ENCODE measurements at regions not wholly inside any gene's neighbourhood (a gene's known extent, or its start where the extent isn't known, plus 50 kb on each side); places are given as distances from the start of the nearest gene placed in this dataset.

DNA sequence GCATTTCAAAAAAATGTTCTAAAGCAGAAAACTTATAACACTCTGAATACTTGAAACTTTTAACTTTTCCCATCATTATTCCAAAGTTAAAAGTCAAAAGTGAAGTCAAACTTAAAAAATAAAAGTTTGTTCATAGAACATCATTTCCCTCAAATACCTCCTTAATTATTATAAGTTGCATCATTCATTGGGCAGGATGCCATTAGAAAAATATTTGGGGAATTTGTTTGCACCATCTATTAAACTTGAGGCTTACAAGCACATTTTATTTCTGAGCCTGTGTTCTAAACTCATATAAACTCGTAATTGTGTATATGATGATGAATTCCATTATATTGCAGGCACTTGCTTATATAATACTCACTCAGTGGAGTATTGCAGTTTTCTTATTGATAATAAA is 588.0 kb upstream of the NRXN1 start:
- Mint-ChIP-seq H3K36me3 (ENCODE audit: low read depth) (no peaks in the 10 kb centered on the region), H3K27ac (no peak overlapping the region), H3K4me1 (ENCODE audit: low read depth) (no peaks in the 10 kb centered on the region), H3K9me3 (peaks cover 52% of the 10 kb centered on the region), H3K4me3 (no peak overlapping the region), H3K27me3 (no peaks in the 10 kb centered on the region)
- intact Hi-C loops (cut with micrococcal nuclease): no loop called here

DNA sequence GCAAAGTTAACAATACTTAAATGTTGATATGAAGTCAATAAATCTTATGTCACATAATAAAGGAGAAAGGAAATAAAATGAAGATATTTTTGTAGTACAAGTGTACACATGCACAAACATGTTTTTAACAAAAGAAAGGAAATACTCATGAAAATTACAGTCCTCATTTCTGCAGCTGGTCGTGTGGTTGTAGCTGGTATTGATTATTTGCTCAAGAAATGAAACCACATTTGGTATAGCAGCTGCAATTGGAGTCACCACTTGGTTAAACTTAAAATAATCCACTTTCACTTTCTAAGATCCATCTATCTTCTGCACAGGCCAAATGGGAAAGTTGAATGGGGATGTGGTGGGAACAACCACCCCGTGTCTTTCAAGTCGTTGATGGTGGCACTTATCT is 580.5 kb upstream of the NRXN1 start:
- no peak overlapping the region for H3K27ac Mint-ChIP-seq
- peaks cover 53% of the 10 kb centered on the region for H3K9me3 Mint-ChIP-seq
- H3K36me3 Mint-ChIP-seq (ENCODE audit: low read depth): no peaks in the 10 kb centered on the region
- no peaks in the 10 kb centered on the region for H3K27me3 Mint-ChIP-seq
- H3K4me3 Mint-ChIP-seq: no peak overlapping the region
- no peaks in the 10 kb centered on the region for H3K4me1 Mint-ChIP-seq (ENCODE audit: low read depth)
- intact Hi-C loops (cut with micrococcal nuclease): no loop called here

DNA sequence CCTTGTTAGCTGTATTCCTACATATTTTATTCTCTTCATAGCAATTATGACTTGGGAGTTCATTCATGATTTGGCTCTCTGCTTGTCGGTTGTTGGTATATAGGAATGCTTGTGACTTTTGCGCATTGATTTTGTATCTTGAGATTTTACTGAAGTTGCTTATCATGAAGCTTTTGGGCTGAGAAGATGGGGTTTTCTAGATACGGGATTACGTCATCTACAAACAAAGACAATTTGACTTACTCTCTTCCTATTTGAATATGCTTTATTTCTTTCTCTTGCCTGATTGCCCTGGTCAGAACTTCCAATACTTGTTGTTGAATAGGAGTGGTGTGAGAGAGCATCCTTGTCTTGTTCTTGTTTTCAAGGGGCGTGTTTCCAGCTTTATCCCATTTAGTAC is 569.8 kb upstream of the NRXN1 start:
- Mint-ChIP-seq H3K9me3 (peaks cover 53% of the 10 kb centered on the region), H3K36me3 (ENCODE audit: low read depth) (no peaks in the 10 kb centered on the region), H3K4me3 (no peak overlapping the region), H3K4me1 (ENCODE audit: low read depth) (no peaks in the 10 kb centered on the region), H3K27me3 (no peaks in the 10 kb centered on the region), H3K27ac (no peak overlapping the region)
- intact Hi-C loops (cut with micrococcal nuclease): no loop called here

DNA sequence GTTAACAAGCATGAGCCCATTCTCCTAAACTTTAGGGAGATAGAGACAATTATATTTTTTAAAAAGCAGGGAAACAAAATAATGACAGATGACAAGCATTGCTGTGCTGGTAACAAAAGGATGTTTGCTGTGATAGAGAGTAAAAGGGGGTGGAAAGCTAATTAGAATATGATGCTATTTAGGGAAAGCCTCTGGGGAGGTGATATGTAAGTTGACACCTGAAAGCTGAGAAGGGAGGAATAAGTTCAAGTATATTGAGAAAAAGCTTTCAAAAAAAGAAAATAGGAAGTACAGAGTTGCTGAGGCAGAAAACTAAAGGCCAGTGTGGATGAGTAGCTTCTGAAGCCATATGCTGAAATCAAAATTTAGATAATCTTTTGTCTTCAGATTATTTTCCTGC is 565.2 kb upstream of the NRXN1 start:
- Mint-ChIP-seq H3K27ac (no peak overlapping the region), H3K27me3 (no peaks in the 10 kb centered on the region), H3K4me3 (no peak overlapping the region), H3K4me1 (ENCODE audit: low read depth) (no peaks in the 10 kb centered on the region), H3K9me3 (peaks cover 7% of the 10 kb centered on the region), H3K36me3 (ENCODE audit: low read depth) (no peaks in the 10 kb centered on the region)
- intact Hi-C loops (cut with micrococcal nuclease): no loop called here

DNA sequence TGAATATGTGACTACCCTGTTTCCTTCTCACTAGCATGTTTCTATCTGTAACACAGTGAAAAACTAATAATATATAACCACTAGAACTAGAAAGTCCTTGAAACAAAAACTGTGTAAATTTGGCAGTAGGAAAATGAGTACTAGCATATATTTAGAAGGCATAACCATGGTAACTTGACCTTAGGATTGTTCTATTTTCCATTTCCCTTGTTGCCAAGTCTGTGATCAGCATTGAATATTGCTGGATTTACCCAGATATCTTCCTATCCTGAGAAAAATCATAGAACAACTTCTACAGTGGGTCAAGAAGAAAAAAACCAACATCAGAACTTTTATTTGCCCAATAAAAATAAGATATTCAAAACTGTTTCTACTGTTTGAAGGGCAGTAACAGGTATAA is 563.9 kb upstream of the NRXN1 start:
- Mint-ChIP-seq H3K27me3 (no peaks in the 10 kb centered on the region), H3K9me3 (peaks cover 2% of the 10 kb centered on the region), H3K4me3 (no peak overlapping the region), H3K4me1 (ENCODE audit: low read depth) (no peaks in the 10 kb centered on the region), H3K27ac (no peak overlapping the region), H3K36me3 (ENCODE audit: low read depth) (no peaks in the 10 kb centered on the region)
- intact Hi-C loops (cut with micrococcal nuclease): no loop called here

DNA sequence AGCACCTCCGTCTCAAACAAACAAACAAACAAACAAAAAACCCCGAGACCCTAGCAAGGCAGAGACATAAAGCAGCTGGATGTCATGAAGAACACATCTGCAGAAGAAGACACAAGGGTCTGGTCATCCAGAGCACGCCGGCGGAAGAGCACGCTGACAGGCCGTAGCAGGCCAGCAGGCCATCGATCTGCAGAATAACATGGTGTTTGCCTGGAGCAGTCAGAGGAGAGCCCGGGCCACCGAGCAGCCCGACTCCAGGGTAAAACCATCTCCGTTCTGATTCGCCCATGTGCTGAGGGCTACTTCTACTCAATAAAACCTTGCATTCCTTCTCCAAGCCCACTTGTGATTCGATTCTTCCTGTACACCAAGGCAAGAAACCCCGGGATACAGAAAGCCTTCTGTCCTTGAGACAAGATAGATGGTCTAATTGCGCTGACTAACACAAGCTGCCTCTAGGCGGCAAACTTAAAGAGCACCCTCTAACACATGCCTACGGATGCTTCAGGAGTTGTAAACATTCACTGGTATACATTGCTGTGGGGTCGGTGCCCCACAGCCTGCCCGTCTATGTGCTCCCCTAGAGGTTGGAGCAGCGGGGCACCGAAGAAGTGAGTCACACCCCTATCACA is 549.8 kb upstream of the NRXN1 start:
- Mint-ChIP-seq H3K27ac (no peak overlapping the region), H3K4me3 (no peak overlapping the region), H3K4me1 (ENCODE audit: low read depth) (no peaks in the 10 kb centered on the region), H3K27me3 (no peaks in the 10 kb centered on the region), H3K36me3 (ENCODE audit: low read depth) (no peaks in the 10 kb centered on the region), H3K9me3 (peaks cover 31% of the 10 kb centered on the region)
- intact Hi-C loops (cut with micrococcal nuclease): no loop called here

DNA sequence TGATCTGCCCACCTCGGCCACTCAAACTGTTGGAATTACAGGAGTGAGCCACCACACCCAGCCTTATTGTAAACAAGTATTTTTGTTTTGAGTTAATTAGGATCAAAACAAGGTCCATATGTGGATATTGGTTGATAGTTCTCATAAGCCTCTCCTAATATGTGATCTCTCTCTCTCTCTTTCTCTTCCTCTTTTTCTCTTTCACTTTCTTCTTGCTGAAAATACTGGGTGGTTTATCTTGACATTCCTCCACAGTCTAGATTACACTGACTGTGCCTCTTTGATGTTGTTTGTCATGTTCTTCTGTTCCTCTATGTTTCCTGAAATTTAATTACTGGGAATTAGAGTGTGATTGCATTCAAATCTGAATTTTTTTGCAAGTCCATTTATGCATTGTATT is 547.5 kb upstream of the NRXN1 start:
- no peaks in the 10 kb centered on the region for H3K4me1 Mint-ChIP-seq (ENCODE audit: low read depth)
- intact Hi-C loops (cut with micrococcal nuclease): no loop called here
- peaks cover 29% of the 10 kb centered on the region for H3K9me3 Mint-ChIP-seq

DNA sequence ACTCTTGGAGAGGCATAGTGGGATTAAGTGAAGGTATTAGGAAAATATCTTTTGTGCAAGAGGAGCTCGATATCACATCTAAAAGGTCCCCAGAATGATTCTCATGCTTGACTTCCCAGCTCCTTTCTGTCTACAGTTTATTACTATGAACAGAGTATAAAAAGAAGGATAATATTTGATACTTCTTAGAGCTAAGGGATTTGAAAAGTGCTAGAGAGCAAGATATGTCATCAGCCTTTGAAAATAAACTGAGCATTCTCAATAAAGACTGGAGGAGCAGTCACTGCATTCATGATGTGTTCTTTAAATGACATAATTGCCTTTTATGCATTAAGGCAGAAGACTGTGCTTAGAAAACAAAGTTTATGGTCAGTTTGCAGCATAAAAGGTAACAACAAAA is 543.2 kb upstream of the NRXN1 start:
- Mint-ChIP-seq H3K27me3 (no peaks in the 10 kb centered on the region), H3K36me3 (ENCODE audit: low read depth) (no peaks in the 10 kb centered on the region), H3K9me3 (peaks cover 18% of the 10 kb centered on the region), H3K4me1 (ENCODE audit: low read depth) (no peaks in the 10 kb centered on the region), H3K4me3 (no peak overlapping the region), H3K27ac (no peak overlapping the region)
- intact Hi-C loops (cut with micrococcal nuclease): no loop called here

More for the DNA sequence above, 547.5 kb upstream of the NRXN1 start:
- Mint-ChIP-seq H3K4me3 (no peak overlapping the region), H3K27me3 (no peaks in the 10 kb centered on the region), H3K27ac (no peak overlapping the region), H3K36me3 (ENCODE audit: low read depth) (no peaks in the 10 kb centered on the region)

DNA sequence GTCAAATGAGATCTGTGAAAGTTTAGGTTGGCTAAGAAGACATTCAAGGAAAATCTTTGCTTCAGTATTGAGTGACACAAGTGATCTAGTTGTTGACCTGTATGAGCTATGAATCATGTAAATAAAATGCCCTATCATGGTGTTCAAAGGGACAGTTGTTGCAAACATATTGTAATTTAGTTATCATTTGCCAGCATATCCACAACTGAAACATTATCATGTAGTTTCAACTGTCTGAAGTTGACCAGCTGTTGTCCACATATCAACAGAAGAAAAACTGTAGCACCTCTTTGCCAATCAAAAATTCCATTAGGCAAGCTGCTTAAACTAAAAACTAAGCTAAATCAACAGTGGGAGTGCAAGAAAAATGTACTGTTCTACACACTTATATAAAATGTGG is 527.1 kb upstream of the NRXN1 start:
- Mint-ChIP-seq H3K27me3 (no peaks in the 10 kb centered on the region), H3K27ac (no peak overlapping the region), H3K4me3 (no peak overlapping the region), H3K9me3 (peaks cover 12% of the 10 kb centered on the region), H3K4me1 (ENCODE audit: low read depth) (no peaks in the 10 kb centered on the region), H3K36me3 (ENCODE audit: low read depth) (no peaks in the 10 kb centered on the region)
- intact Hi-C loops (cut with micrococcal nuclease): no loop called here

DNA sequence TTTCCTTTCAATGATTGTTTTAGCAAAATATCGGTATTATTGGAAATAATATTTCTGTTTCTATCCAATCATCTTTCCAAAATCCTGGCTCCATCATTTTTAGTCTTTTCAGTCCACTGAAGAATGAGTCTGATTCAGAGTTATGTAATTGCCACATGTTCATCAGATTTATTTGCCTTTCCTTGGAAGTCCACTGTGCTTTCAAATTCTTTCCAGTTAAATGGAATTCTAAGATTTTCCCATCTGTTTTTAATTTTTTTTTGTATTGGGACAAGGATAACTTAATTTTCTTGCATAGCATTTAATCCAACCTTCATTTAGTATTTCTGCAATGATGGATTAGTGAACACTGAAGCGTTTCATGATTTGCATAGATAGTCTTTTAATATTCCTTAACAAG is 521.5 kb upstream of the NRXN1 start:
- no peaks in the 10 kb centered on the region for H3K4me1 Mint-ChIP-seq (ENCODE audit: low read depth)
- no peak overlapping the region for H3K27ac Mint-ChIP-seq
- intact Hi-C loops (cut with micrococcal nuclease): no loop called here
- no peaks in the 10 kb centered on the region for H3K9me3 Mint-ChIP-seq
- H3K4me3 Mint-ChIP-seq: no peak overlapping the region
- H3K36me3 Mint-ChIP-seq (ENCODE audit: low read depth): no peaks in the 10 kb centered on the region
- no peaks in the 10 kb centered on the region for H3K27me3 Mint-ChIP-seq

DNA sequence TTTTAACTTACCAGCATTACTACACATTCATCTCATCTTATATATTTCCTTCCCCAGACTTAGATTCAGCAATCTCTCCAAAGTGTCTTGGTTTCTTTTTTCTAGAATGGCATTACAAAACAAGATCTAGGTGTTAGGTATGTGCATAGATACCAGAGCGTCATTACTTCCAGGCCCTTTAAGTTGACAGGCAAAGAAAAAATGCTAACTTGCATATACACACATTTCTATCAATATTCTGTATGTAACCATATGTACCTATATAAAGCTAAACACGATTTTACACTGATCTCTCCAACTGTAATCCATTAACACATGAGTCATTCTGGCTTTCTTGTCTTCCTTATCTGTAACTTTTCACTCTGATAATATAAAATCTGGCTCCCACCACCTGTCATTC is 503.8 kb upstream of the NRXN1 start:
- Mint-ChIP-seq H3K36me3 (ENCODE audit: low read depth) (no peaks in the 10 kb centered on the region), H3K27me3 (no peaks in the 10 kb centered on the region), H3K9me3 (peaks cover 41% of the 10 kb centered on the region), H3K27ac (no peak overlapping the region), H3K4me1 (ENCODE audit: low read depth) (no peaks in the 10 kb centered on the region), H3K4me3 (no peak overlapping the region)
- intact Hi-C loops (cut with micrococcal nuclease): no loop called here

DNA sequence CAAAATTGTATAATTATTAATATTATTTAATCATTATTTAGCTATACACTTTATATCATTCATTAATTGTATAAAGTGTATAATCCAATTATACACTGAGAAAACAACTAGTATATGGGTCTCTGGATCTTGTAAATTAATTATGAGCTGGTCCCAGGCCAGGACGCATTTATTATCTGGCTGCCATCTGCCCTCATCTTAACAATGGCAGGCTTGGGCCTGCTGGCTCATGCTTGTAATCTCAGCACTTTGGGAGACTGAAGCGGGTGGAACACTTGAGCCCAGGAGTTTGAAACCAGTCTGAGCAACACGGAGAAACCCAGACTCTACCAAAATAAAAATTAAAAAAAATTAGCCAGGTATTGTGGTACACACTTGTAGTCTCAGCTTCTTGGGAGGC is 502.2 kb upstream of the NRXN1 start:
- intact Hi-C loops (cut with micrococcal nuclease): no loop called here
- Mint-ChIP-seq H3K27me3 (no peaks in the 10 kb centered on the region), H3K4me3 (no peak overlapping the region)

DNA sequence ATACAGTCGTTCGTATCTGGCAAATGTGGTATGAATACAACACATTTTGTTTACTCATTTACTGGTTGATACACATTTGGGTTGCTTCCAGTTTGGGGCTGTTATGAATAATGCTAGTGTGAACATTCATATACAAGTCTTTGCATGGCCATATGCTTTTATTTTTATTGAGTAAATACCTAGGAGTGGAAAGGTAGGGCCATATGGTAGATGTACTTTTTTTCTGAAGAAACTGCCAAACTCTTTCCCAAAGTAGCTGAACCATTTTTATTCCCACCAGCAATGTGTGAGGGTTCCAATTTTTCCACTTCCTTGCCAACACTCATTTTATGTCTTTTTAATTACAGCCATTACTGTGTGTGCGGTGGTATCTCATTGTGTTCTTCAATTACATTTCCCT is 496.2 kb upstream of the NRXN1 start:
- Mint-ChIP-seq H3K4me1 (ENCODE audit: low read depth) (no peaks in the 10 kb centered on the region), H3K27ac (no peak overlapping the region), H3K4me3 (no peak overlapping the region), H3K9me3 (peaks cover 53% of the 10 kb centered on the region), H3K27me3 (no peaks in the 10 kb centered on the region), H3K36me3 (ENCODE audit: low read depth) (no peaks in the 10 kb centered on the region)
- intact Hi-C loops (cut with micrococcal nuclease): no loop called here

More for the DNA sequence above, 502.2 kb upstream of the NRXN1 start:
- Mint-ChIP-seq H3K27ac (no peak overlapping the region), H3K4me1 (ENCODE audit: low read depth) (no peaks in the 10 kb centered on the region), H3K9me3 (peaks cover 37% of the 10 kb centered on the region), H3K36me3 (ENCODE audit: low read depth) (no peaks in the 10 kb centered on the region)

DNA sequence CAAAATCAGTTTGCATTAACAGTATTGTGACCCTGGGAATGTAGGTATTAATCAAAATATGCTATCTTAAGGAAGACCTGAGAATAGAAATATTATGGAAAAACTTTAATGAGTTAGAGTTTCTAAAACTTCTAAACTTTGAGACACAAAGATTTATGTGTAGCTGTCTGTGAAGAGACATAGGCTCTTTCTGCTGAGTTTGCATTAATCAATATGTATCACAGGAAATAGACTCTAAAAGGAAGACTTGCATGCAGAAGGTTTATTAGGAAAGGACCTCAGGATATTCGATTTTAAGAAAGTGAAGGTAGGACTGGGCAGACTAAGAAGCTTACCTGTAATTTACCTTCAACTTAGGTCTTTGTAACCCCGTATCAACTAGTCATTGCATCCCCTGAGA is 494.8 kb upstream of the NRXN1 start:
- no peaks in the 10 kb centered on the region for H3K27me3 Mint-ChIP-seq
- H3K27ac Mint-ChIP-seq: no peak overlapping the region
- no peak overlapping the region for H3K4me3 Mint-ChIP-seq
- intact Hi-C loops (cut with micrococcal nuclease): no loop called here
- H3K36me3 Mint-ChIP-seq (ENCODE audit: low read depth): no peaks in the 10 kb centered on the region
- no peaks in the 10 kb centered on the region for H3K4me1 Mint-ChIP-seq (ENCODE audit: low read depth)
- peaks cover 48% of the 10 kb centered on the region for H3K9me3 Mint-ChIP-seq

DNA sequence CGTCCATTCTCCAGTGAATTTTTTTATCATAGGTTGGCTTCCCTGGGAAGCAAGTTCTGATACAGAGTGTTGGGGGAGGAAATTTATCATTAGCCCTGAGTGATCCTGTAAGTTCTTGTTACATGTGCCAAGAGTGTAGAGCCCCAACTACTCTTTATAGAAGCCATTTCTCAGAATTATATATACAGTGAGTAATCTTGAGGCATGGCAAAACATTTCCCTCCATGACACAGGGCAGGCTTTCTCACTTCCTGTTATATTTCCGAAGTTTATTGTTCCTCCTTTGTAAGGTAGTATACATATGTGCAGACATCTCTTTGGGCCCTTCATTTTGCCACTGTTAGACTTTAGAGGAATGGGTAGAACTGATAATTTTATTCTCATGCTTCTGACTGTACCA is 484.7 kb upstream of the NRXN1 start:
- Mint-ChIP-seq H3K27ac (no peak overlapping the region), H3K9me3 (peaks cover 15% of the 10 kb centered on the region), H3K36me3 (ENCODE audit: low read depth) (no peaks in the 10 kb centered on the region), H3K4me1 (ENCODE audit: low read depth) (no peaks in the 10 kb centered on the region), H3K27me3 (no peaks in the 10 kb centered on the region), H3K4me3 (no peak overlapping the region)
- intact Hi-C loops (cut with micrococcal nuclease): no loop called here
